HG03175 (cell line): ENCODE measurements at regions not wholly inside any gene's neighbourhood (a gene's known extent, or its start where the extent isn't known, plus 50 kb on each side); places are given as distances from the start of the nearest gene placed in this dataset.

Source experiments
- ATAC-seq: cut with Tn5 transposase; IDR thresholded peaks from one replicate; pipeline ENCODE4 v1.9.1; 2021; ENCODE audit warnings: mild to moderate bottlenecking, moderate library complexity; ENCODE audit not compliant: unreplicated experiment

GRCh38 chr6:54009052-54009654 is 102.1 kb upstream of the MLIP start:
- no peak for ATAC-seq

GRCh38 chr6:54010340-54011276 is 100.6 kb upstream of the MLIP start:
- ATAC-seq: no peak

GRCh38 chr6:54011277-54011648 is 100.0 kb upstream of the MLIP start:
- ATAC-seq: no peak

GRCh38 chr6:54013966-54014365 is 97.3 kb upstream of the MLIP start:
- no peak for ATAC-seq

GRCh38 chr6:54014440-54014839 is 96.8 kb upstream of the MLIP start:
- ATAC-seq: no peak

GRCh38 chr6:54017877-54018276 is 93.4 kb upstream of the MLIP start:
- ATAC-seq: no peak

- ATAC-seq: no peak
Measured at GRCh38 chr6:54018722-54019121, 92.5 kb upstream of the MLIP start.

GRCh38 chr6:54019860-54020259 is 91.4 kb upstream of the MLIP start:
- ATAC-seq: no peak

GRCh38 chr6:54020334-54020733 is 90.9 kb upstream of the MLIP start:
- ATAC-seq: no peak

- ATAC-seq: no peak
Measured at GRCh38 chr6:54026652-54027400, 84.4 kb upstream of the MLIP start.

- no peak for ATAC-seq
Measured at GRCh38 chr6:54028170-54028569, 83.1 kb upstream of the MLIP start.

GRCh38 chr6:54029187-54029586 is 82.1 kb upstream of the MLIP start:
- ATAC-seq: no peak

GRCh38 chr6:54031169-54031568 is 80.1 kb upstream of the MLIP start:
- ATAC-seq: no peak

- no peak for ATAC-seq
Measured at GRCh38 chr6:54037277-54037779, 73.9 kb upstream of the MLIP start.

GRCh38 chr6:54040545-54040944 is 70.7 kb upstream of the MLIP start:
- ATAC-seq: no peak

GRCh38 chr6:54041239-54041638 is 70.0 kb upstream of the MLIP start:
- ATAC-seq: no peak

- ATAC-seq: no peak
Measured at GRCh38 chr6:54043360-54043759, 67.9 kb upstream of the MLIP start.

- no peak for ATAC-seq
Measured at GRCh38 chr6:54044059-54044458, 67.2 kb upstream of the MLIP start.

- no peak for ATAC-seq
Measured at GRCh38 chr6:54048782-54049181, 62.5 kb upstream of the MLIP start.

GRCh38 chr6:54050750-54051149 is 60.5 kb upstream of the MLIP start:
- ATAC-seq: no peak

- no peak for ATAC-seq
Measured at GRCh38 chr6:54053881-54054391, 57.3 kb upstream of the MLIP start.
